ENCODE measurements at regions not wholly inside any gene's neighbourhood (a gene's known extent, or its start where the extent isn't known, plus 50 kb on each side); places are given as distances from the start of the nearest gene placed in this dataset.

DNA sequence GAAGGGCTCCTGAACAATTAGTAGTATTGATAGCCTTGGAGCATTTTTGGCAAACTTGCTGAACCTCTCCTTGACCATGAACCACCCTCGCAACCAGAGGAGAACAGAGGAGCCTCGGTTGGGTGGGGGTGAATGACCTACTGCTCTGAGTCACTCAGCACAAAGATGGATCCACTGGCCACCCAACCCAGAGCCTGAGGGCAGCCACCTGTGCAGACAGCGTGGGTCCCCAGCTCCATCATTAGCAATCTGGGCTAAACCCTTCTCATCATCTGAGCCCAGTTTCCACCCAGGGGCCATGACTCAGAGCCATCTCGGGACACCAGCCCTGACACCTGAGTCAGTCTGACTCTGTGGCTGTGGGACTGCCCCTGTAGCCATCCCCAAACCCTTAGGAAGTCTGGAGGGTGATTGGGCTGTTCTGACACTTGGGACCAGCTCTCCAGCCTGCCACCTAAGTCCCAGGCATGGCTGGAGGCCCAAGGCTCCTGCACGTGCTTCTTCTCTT, 171.8 kb upstream of the GPR26 start (continued):
- TF ChIP-seq, protein P1, sequence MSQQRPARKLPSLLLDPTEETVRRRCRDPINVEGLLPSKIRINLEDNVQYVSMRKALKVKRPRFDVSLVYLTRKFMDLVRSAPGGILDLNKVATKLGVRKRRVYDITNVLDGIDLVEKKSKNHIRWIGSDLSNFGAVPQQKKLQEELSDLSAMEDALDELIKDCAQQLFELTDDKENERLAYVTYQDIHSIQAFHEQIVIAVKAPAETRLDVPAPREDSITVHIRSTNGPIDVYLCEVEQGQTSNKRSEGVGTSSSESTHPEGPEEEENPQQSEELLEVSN (IDR thresholded peaks at IDR 0.05) = no peak
- no peak for TF ChIP-seq TEAD4 (IDR thresholded peaks at IDR 0.05; ENCODE audit: low read depth, low read length)
- TF ChIP-seq EP300 (IDR thresholded peaks at IDR 0.05; ENCODE audit: borderline replicate concordance in 1 of 2, low read depth in 2 of 2, low read length in 2 of 2) = no peak
- no peak for TF ChIP-seq SP2 (IDR thresholded peaks at IDR 0.05; ENCODE audit: low read length)
- TF ChIP-seq, protein P2, sequence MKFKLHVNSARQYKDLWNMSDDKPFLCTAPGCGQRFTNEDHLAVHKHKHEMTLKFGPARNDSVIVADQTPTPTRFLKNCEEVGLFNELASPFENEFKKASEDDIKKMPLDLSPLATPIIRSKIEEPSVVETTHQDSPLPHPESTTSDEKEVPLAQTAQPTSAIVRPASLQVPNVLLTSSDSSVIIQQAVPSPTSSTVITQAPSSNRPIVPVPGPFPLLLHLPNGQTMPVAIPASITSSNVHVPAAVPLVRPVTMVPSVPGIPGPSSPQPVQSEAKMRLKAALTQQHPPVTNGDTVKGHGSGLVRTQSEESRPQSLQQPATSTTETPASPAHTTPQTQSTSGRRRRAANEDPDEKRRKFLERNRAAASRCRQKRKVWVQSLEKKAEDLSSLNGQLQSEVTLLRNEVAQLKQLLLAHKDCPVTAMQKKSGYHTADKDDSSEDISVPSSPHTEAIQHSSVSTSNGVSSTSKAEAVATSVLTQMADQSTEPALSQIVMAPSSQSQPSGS (IDR thresholded peaks at IDR 0.05; ENCODE audit: low read length) = no peak

Measured in H1 (cell line).